ENCODE measurements at regions not wholly inside any gene's neighbourhood (a gene's known extent, or its start where the extent isn't known, plus 50 kb on each side); places are given as distances from the start of the nearest gene placed in this dataset.

- Histone ChIP-seq H3K9me3 (no peaks in the 10 kb centered on the region), H3K27me3 (no peaks in the 10 kb centered on the region), H3K4me1 (ENCODE audit: control insufficient read depth in 1 of 2, insufficient read depth in 1 of 2, low read depth in 1 of 2, low read length in 1 of 2) (no peaks in the 10 kb centered on the region), H3K27ac (no peak overlapping the region), H3K36me3 (no peaks in the 10 kb centered on the region), H3K4me3 (ENCODE audit: low read depth in 1 of 2, low read length in 1 of 2) (no peak overlapping the region)
- no peak for TF ChIP-seq CTCF (IDR thresholded peaks at IDR 0.05)
Measured at GRCh38 chr11:38323961-38324761, 1726.1 kb upstream of the RAG2 start.

GRCh38 chr11:38315151-38315550, 1717.1 kb upstream of the RAG2 start:
- Histone ChIP-seq H3K27ac (no peak overlapping the region), H3K4me3 (ENCODE audit: low read depth in 1 of 2, low read length in 1 of 2) (no peak overlapping the region), H3K36me3 (no peaks in the 10 kb centered on the region), H3K27me3 (no peaks in the 10 kb centered on the region), H3K4me1 (ENCODE audit: control insufficient read depth in 1 of 2, insufficient read depth in 1 of 2, low read depth in 1 of 2, low read length in 1 of 2) (no peaks in the 10 kb centered on the region), H3K9me3 (no peaks in the 10 kb centered on the region)
- TF ChIP-seq CTCF (IDR thresholded peaks at IDR 0.05): no peak

- Histone ChIP-seq H3K9me3 (peaks cover 4% of the 10 kb centered on the region), H3K27me3 (no peaks in the 10 kb centered on the region), H3K4me1 (ENCODE audit: control insufficient read depth in 1 of 2, insufficient read depth in 1 of 2, low read depth in 1 of 2, low read length in 1 of 2) (no peaks in the 10 kb centered on the region), H3K36me3 (no peaks in the 10 kb centered on the region), H3K4me3 (ENCODE audit: low read depth in 1 of 2, low read length in 1 of 2) (no peak overlapping the region), H3K27ac (no peak overlapping the region)
- no peak for TF ChIP-seq CTCF (IDR thresholded peaks at IDR 0.05)
Measured at GRCh38 chr11:38307455-38307854, 1709.4 kb upstream of the RAG2 start.

- Histone ChIP-seq H3K4me1 (ENCODE audit: control insufficient read depth in 1 of 2, insufficient read depth in 1 of 2, low read depth in 1 of 2, low read length in 1 of 2) (no peaks in the 10 kb centered on the region), H3K9me3 (peaks cover 4% of the 10 kb centered on the region), H3K27me3 (no peaks in the 10 kb centered on the region), H3K4me3 (ENCODE audit: low read depth in 1 of 2, low read length in 1 of 2) (no peak overlapping the region), H3K36me3 (no peaks in the 10 kb centered on the region), H3K27ac (no peak overlapping the region)
- no peak for TF ChIP-seq CTCF (IDR thresholded peaks at IDR 0.05)
Measured at GRCh38 chr11:38305682-38306081, 1707.6 kb upstream of the RAG2 start.

GRCh38 chr11:38304926-38305325, 1706.9 kb upstream of the RAG2 start:
- peaks cover 4% of the 10 kb centered on the region for H3K9me3 ChIP-seq
- no peaks in the 10 kb centered on the region for H3K4me1 ChIP-seq (ENCODE audit: control insufficient read depth in 1 of 2, insufficient read depth in 1 of 2, low read depth in 1 of 2, low read length in 1 of 2)
- no peak overlapping the region for H3K27ac ChIP-seq
- no peaks in the 10 kb centered on the region for H3K36me3 ChIP-seq
- H3K4me3 ChIP-seq (ENCODE audit: low read depth in 1 of 2, low read length in 1 of 2): no peak overlapping the region
- TF ChIP-seq CTCF (IDR thresholded peaks at IDR 0.05): no peak
- no peaks in the 10 kb centered on the region for H3K27me3 ChIP-seq

Measured in neutrophil (primary cell).